Stimulated activated CD4-positive, alpha-beta T cell treated with anti-CD3 and anti-CD28 coated beads, TNF-alpha, amount 100 ng/mL, for 1 hour (primary cell): ENCODE measurements at regions not wholly inside any gene's neighbourhood (a gene's known extent, or its start where the extent isn't known, plus 50 kb on each side); places are given as distances from the start of the nearest gene placed in this dataset.
"Not testable (repeated sequence)": the region's sequence is repeated elsewhere in the genome, so short reads cannot be mapped to it uniquely, and the experiment has no call there.

Source experiments
- DNase-seq, 3 donors: peaks; one replicate each; pipeline ENCODE4 v3.0.0-alpha.2; 2020; ENCODE audit warnings: low read depth in 3 of 3, low spot score in 1 of 3

DNA sequence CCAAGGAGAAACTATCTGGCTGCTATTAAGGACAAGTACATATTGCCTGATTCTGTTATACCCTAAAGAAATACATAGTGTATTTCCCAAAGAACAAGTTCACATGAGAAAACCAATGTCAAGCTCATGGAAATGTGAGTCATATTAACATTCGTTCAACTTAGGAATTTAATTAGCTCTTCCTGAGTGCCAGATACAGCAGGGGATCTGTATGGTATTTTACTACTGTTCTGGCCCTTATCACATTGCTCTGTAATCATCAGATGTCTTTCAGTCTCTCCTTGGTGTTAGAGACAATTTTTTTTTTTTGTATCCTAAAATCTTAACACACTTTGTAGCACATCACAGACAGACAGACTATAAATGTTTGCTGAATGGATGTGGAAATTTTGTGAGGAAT lies 395.0 kb upstream of the CRIM1 start:
- no peak for DNase-seq

DNA sequence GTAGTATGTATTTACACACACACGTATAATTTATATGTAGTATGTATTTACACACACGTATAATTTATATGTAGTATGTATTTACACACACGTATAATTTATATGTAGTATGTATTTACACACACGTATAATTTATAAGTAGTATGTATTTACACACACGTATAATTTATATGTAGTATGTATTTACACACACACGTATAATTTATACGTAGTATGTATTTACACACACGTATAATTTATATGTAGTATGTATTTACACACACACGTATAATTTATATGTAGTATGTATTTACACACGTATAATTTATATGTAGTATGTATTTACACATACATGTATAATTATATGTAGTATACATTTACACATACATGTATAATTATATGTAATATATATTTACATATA lies 398.5 kb upstream of the CRIM1 start:
- DNase-seq, result not testable (repeated sequence)

- no peak for DNase-seq
Observed at GRCh38 chr2:35946478-35946877, 409.1 kb upstream of the CRIM1 start.

DNA sequence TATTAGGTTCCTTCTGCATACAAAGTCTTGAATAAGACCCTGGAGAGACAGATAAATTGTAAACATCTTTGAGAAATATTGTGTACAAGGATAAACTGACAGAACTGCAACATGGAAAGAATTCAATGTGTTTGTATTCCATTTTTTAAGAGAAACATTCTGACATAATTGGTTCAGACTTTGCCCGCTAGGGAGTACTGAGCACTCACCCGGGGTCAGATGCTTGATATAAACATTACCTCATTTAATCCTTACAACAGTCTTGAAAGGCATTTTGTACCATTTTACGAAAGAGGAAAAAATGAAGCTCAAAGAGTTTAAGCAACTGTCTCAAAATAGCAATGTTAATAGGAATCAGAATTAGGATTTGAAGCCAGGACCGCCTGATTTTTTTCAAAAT lies 416.7 kb upstream of the CRIM1 start:
- no peak for DNase-seq

GRCh38 chr2:35933031-35933430 lies 422.5 kb upstream of the CRIM1 start:
- DNase-seq, result no peak

DNA sequence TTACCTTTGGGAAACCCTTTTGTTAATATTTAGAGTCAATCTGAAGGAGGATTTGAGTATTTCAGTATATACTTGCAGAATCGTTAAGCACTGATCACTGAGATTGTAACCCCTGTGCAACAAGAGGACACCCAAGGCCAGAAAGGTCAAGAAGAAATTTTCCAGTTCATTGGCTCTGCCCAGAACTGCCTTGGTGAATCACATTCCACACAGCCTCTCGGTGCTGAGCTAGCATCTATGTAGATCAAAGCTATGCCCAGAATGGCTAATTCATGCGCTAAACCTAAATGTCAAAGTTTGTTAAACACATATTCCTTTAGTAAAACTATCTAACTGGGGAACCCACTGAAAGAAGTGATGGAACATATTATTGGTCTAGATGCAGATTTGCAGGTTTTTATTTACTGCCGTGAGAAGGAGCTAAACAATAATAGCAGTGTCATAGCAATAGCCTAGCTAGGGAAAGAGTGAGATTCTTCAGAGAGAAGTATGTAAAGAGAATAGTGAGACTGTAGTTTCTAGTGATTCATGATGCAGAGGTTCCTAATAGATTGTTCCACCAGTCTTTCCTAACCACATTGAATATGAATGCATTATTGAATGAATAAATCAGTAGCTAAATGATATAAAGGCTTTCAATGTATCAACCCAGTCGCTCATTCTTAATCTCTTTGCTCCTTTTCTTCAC lies 423.2 kb upstream of the CRIM1 start:
- no peak for DNase-seq

DNA sequence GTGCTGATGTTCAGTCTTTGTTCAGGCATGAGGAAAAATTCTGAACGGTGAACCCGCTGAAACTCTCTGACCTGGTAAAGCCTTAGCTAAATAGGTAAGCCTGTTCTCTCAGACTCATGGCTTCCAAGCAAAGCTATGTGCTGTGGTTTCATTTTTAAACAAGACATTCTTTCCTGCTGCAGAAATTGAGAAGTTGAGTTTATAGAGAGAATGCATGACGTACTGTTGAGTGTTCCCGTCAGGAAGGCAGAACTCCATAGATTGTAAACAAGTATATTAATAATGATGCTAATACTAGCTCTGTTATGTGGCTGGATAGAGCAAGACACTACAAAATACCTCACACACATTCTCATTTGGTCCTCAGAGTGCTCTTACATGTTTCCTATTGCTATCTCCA lies 424.0 kb upstream of the CRIM1 start:
- no peak for DNase-seq

DNA sequence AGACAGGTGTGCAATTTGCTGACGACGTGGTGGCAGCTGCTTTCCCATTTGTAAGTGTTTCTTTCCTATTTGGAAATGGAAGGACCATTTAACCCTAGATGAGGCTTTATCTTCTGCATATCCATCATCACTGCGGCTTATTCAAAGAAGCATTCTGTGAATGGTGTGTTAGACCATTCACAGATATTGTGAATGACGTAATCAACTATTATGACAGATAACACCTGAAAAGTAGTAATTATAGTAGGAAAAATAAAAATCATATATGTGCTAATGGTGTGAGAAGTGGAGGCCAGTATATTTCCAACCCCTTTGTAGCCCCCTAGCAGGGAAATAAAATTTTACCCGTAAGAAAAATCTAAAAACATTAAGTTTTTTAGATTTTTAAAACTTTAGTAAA lies 424.5 kb upstream of the CRIM1 start:
- no peak for DNase-seq

DNA sequence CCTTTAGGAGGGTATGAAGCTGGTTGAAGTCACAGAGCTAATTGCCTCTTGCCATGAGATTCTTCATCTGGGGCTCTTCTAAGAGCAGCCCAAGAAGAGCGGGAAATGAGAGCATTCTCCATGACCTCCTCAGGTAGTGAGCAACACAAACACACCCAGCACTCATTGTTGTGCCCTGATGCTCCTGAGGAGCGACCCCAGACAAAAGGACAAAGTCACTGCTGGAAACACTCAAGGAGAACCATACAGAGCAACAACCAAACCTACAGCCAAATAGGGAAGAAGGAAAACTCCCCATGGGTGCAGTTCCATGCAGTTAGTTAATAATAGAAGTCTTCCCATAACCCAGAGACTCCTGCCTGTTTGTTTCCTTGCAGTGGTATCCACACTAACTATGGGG lies 426.0 kb upstream of the CRIM1 start:
- DNase-seq, result no peak

DNA sequence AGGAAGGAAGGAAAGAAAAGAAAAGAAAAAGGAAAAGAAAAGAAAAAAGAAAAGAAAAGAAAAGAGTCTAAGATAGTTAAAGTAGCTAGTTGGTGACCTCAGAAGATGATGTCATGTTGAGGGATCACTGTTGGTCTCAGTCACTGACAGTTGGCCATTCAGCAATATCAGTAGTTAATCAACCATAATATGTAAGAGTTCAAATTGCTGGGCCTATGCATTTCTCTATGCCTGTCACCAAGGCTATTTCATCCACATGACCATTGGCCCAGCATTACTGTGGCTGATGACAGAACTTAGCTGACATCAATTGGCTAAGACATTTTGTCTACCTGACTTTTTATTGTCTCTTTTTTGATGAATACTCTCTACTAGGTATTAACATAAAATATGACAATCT lies 435.5 kb upstream of the CRIM1 start:
- DNase-seq, result no peak

DNA sequence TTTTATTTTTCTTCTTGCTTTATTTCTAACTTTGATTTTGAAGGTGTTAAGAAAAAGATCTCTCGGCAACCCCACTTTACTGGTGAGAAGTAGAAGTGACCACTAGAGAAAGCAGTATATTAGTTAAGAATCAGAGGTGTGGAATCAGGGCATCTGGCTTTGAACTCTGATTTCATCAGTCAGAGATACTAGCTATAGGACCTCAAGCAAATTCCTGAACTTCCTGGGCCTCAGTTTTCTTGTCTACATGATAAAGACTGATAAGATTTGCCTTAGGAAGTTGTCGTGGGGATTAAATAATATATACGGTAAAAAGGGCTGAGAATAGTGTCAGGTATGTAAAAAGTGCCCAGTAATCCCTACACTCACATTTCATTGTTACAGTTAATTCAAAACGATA lies 440.3 kb upstream of the CRIM1 start:
- DNase-seq, result no peak

DNA sequence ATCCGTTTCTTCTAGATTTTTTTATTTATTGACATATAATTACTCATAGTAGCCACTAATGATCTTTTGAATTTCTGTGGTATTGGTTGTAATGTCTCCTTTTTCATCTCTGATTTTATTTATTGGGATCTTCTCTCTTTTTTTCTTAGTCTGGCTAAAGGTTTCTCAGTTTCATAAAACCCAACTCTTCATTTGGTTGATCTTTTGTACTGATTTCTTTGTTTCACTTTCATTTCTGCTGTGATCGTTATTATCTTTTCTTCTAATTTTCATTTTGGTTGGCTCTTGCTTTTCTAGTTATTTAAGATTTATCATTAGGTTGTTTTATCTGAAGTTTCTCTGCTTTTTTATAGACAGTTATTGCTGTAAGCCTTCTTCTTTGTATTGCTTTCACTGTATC lies 463.6 kb upstream of the CRIM1 start:
- DNase-seq, result no peak

DNA sequence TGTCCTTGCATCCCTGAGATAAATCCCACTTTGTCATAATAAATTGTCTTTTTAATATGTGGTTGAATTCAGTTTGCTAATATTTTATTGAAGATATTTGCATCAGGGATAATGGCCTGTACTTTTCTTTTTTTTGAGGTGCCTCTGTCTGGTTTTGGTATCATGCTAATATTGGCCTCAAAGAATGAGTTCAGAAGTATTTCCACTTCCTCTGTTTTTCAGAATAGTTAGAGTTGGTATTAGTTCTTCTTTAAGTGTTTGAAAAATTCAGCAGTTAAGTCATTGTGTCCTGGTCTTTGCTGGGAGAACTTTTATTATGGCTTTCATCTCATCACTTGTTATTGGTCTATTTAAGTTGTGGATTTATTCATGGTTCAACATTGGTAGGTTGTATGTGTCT lies 464.1 kb upstream of the CRIM1 start:
- DNase-seq, result no peak

- no peak for DNase-seq
Observed at GRCh38 chr2:35887146-35887545, 468.4 kb upstream of the CRIM1 start.

DNA sequence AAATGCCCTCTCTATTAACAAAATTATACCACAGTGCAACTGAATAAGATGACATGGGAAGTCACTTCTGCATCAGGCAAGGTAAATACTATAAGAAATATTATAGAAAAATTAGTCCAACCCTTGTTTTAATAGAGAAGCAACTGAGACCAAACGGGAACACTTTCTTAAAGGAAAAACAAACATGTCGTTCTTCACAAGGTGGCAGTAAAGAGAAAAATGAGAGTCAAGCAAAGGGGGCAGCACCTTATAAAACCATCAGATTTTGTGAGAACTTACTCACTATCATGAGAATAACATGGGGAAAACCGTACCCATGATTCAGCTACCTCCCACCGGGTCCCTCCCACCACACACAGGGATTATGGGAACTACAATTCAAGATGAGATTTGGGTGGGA lies 481.7 kb upstream of the CRIM1 start:
- no peak for DNase-seq

GRCh38 chr2:35871672-35872071 lies 483.9 kb upstream of the CRIM1 start:
- DNase-seq, result no peak

- no peak for DNase-seq
Observed at GRCh38 chr2:35870713-35871112, 484.9 kb upstream of the CRIM1 start.

- no peak for DNase-seq
Observed at GRCh38 chr2:35864141-35864540, 491.4 kb upstream of the CRIM1 start.

GRCh38 chr2:35858216-35858615 lies 497.4 kb upstream of the CRIM1 start:
- DNase-seq, result no peak

DNA sequence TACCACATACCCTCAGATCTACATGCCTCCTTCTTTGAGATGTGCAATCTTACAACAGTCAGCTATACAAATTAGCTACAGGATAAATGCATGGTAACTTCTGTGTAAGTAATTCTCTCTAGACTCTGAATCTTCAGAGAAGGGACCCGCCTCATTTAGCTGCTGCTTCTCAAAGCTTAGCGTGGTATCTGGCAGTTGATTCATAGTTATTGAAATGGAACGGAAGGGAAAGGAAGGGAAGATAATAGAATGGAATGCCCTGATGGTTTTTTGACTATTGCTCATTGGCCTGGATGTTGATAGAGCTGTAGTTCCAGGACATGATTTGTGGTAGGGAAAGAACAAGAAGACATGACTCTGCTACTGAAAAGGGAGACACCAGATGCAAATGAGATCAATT lies 498.1 kb upstream of the CRIM1 start:
- DNase-seq, result no peak

DNA sequence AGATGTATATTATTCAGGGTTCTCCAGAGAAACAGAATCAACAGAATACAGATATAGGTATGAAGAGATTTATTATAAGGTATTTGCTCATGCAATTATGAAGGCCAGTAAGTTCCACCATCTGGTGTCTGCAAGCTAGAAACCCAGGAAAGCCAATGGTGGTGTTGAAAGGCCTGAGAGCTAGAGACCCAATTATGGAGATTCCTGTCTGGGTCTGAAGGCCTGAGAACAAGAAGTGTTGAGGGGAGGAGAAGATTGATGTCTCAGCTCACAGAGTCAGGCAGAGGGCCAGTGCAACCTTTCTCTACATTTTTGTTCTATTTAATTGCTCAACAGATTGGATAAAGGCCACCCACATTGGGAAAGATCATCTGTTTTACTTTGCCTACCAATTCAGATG lies 524.2 kb upstream of the CRIM1 start:
- no peak for DNase-seq

GRCh38 chr2:35830833-35831232 lies 524.7 kb upstream of the CRIM1 start:
- no peak for DNase-seq

DNA sequence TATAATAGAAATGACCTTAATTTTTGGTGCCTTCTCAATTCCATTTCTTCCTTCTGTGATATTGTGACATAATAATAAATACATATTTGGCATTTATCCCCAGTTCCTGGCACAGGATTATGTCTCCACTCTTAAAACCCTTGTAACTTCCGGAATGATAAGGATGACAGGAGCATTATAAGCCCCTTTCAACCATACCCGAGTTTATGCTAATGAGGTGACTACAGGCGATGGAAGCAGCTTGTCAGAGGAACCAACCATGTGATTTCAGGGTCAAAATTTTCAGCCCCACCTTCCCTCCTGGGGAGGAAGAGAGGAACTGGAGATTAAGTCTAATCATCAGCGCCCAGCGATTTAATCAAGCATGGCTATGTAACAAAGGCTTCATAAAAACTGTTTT lies 528.5 kb upstream of the CRIM1 start:
- DNase-seq, result no peak

DNA sequence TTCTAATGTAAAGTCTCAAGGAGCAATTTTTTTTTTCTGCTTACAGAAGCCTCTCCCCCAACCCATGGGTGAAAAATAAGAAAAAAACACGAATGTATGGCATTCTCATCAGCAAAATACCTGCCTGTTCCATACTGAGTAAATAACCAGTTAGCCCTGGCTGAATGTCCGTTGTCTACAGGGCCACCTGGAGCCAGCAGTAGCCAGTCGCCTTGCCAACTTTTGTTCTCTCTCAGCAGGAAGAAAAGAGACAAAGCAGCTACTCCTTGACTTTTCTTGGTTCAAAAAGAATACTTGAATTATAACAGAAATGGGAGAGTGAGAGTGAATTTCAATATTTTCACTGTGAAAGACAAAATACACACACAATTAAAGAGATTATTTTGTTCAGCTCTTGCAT lies 532.9 kb upstream of the CRIM1 start:
- no peak for DNase-seq
